ENCODE measurements at regions not wholly inside any gene's neighbourhood (a gene's known extent, or its start where the extent isn't known, plus 50 kb on each side); places are given as distances from the start of the nearest gene placed in this dataset.

GRCh38 chr18:78673516-78674321 lies 305.9 kb upstream of the SALL3 start:
- Histone ChIP-seq H3K4me1 (no peaks in the 10 kb centered on the region), H3K4me3 (no peak overlapping the region), H3K27ac (no peak overlapping the region), H3K9me3 (no peaks in the 10 kb centered on the region), H3K27me3 (no peaks in the 10 kb centered on the region), H3K36me3 (ENCODE audit: low read depth, missing control alignments) (no peaks in the 10 kb centered on the region)
- no peak for DNase-seq
- no peak for TF ChIP-seq POLR2A (IDR thresholded peaks at IDR 0.05)
- intact Hi-C loops (cut with DNase I; ENCODE audit: low total_unique reads): no loop called here
- WGBS, 2 donors: 83 to 92% methylated on average over 16 to 19 of the region's 19 CpGs

- DNase-seq: no peak
- no peaks in the 10 kb centered on the region for H3K9me3 ChIP-seq
- intact Hi-C loops (cut with DNase I; ENCODE audit: low total_unique reads): no loop called here
- H3K27me3 ChIP-seq: no peaks in the 10 kb centered on the region
- no peaks in the 10 kb centered on the region for H3K36me3 ChIP-seq (ENCODE audit: low read depth, missing control alignments)
- H3K27ac ChIP-seq: no peak overlapping the region
- 85 to 86% methylated on average over 7 to 8 of the region's 8 CpGs for WGBS, 2 donors
- no peaks in the 10 kb centered on the region for H3K4me1 ChIP-seq
- no peak overlapping the region for H3K4me3 ChIP-seq
- TF ChIP-seq POLR2A (IDR thresholded peaks at IDR 0.05) (no peak), CTCF (IDR thresholded peaks at IDR 0.05) (no peak)
These were observed 304.4 kb upstream of the SALL3 start for GRCh38 chr18:78675231-78675630.

GRCh38 chr18:78676622-78677482 lies 302.8 kb upstream of the SALL3 start:
- no peak for DNase-seq
- Histone ChIP-seq H3K27me3 (no peaks in the 10 kb centered on the region), H3K27ac (no peak overlapping the region), H3K4me3 (no peak overlapping the region), H3K4me1 (no peaks in the 10 kb centered on the region), H3K9me3 (no peaks in the 10 kb centered on the region), H3K36me3 (ENCODE audit: low read depth, missing control alignments) (no peaks in the 10 kb centered on the region)
- no peak for TF ChIP-seq POLR2A (IDR thresholded peaks at IDR 0.05)
- TF ChIP-seq CTCF (IDR thresholded peaks at IDR 0.05): no peak
- WGBS, 2 donors: 78 to 81% methylated on average over 18 to 19 of the region's 19 CpGs
- intact Hi-C loops (cut with DNase I; ENCODE audit: low total_unique reads): no loop called here

GRCh38 chr18:78677483-78678317 lies 301.9 kb upstream of the SALL3 start:
- TF ChIP-seq POLR2A (IDR thresholded peaks at IDR 0.05) (no peak), CTCF (IDR thresholded peaks at IDR 0.05) (no peak)
- Histone ChIP-seq H3K36me3 (ENCODE audit: low read depth, missing control alignments) (no peaks in the 10 kb centered on the region), H3K9me3 (no peaks in the 10 kb centered on the region), H3K4me3 (no peak overlapping the region), H3K27me3 (no peaks in the 10 kb centered on the region), H3K27ac (no peak overlapping the region), H3K4me1 (no peaks in the 10 kb centered on the region)
- 86 to 95% methylated on average over 18 to 25 of the region's 25 CpGs for WGBS, 2 donors
- DNase-seq: no peak
- intact Hi-C loops (cut with DNase I; ENCODE audit: low total_unique reads): no loop called here

GRCh38 chr18:78678318-78678695 lies 301.3 kb upstream of the SALL3 start:
- Histone ChIP-seq H3K4me3 (no peak overlapping the region), H3K27me3 (no peaks in the 10 kb centered on the region), H3K27ac (no peak overlapping the region), H3K9me3 (no peaks in the 10 kb centered on the region), H3K36me3 (ENCODE audit: low read depth, missing control alignments) (no peaks in the 10 kb centered on the region), H3K4me1 (no peaks in the 10 kb centered on the region)
- TF ChIP-seq CTCF (IDR thresholded peaks at IDR 0.05) (no peak), POLR2A (IDR thresholded peaks at IDR 0.05) (no peak)
- WGBS, 2 donors: 73 to 76% methylated on average over 8 of the region's 8 CpGs
- DNase-seq: no peak
- intact Hi-C loops (cut with DNase I; ENCODE audit: low total_unique reads): no loop called here
